H1 (cell line): ENCODE measurements at regions not wholly inside any gene's neighbourhood (a gene's known extent, or its start where the extent isn't known, plus 50 kb on each side); places are given as distances from the start of the nearest gene placed in this dataset.
A peak's percentile ranks its signal among the peaks of the same experiment; 100 is the strongest.

ENCODE experiments used
- CTCF ChIA-PET: fragments of 300-600 bp; sonication (Branson Sonifier 250); formaldehyde crosslinking; loops from one replicate; lab custom pipeline; 2021; ENCODE audit not compliant: partially characterized antibody; lab: Charles Lee
- POLR2A ChIA-PET: fragments of 300-600 bp; sonication (Branson Sonifier 250); formaldehyde crosslinking; loops from one replicate; lab custom pipeline; 2021; ENCODE audit warnings: inconsistent platforms; ENCODE audit not compliant: partially characterized antibody; lab: Charles Lee
- DNase-seq, 2 experiments: peaks; one replicate each; pipeline versions ENCODE4 v3.0.0 to v3.0.0-alpha.2; 2010 to 2022; ENCODE audit warnings: low spot score in 2 of 2, low read depth in 1 of 2, mixed read lengths in 1 of 2
- FAIRE-seq: peaks from 2 replicates; lab custom pipeline; 2011; peaks lifted over from hg19 to GRCh38; lab: Jason Lieb, UNC
- H2AFZ ChIP-seq: 2 replicates; pipeline ENCODE4 v1.8.1; 2012; ENCODE audit warnings: low read length, inconsistent platforms
- H2AK5ac ChIP-seq: 2 replicates; pipeline ENCODE4 v1.6.1; 2013; ENCODE audit warnings: low read depth, low read length
- H2BK120ac ChIP-seq: replicated peaks from 2 replicates; pipeline ENCODE3; 2013; ENCODE audit warnings: low read depth, low read length, inconsistent platforms
- H2BK12ac ChIP-seq: 2 replicates; pipeline ENCODE4 v1.6.1; 2013; ENCODE audit warnings: low read depth, low read length
- H2BK15ac ChIP-seq: 2 replicates; pipeline ENCODE4 v1.6.1; 2013; ENCODE audit warnings: low read length
- H2BK20ac ChIP-seq: 2 replicates; pipeline ENCODE4 v1.6.1; 2013; ENCODE audit warnings: low read length
- H2BK5ac ChIP-seq: 2 replicates; pipeline ENCODE4 v1.6.1; 2013; ENCODE audit warnings: low read depth, low read length
- H3K14ac ChIP-seq: 2 replicates; pipeline ENCODE4 v1.6.1; 2013; ENCODE audit warnings: inconsistent platforms; ENCODE audit not compliant: insufficient read length
- H3K18ac ChIP-seq: 2 replicates; pipeline ENCODE4 v1.6.1; 2013; ENCODE audit warnings: low read length; ENCODE audit errors: extremely low read depth
- H3K23ac ChIP-seq: 2 replicates; pipeline ENCODE4 v1.6.1; 2013; ENCODE audit warnings: inconsistent platforms; ENCODE audit not compliant: insufficient read length
- H3K23me2 ChIP-seq: 2 replicates; pipeline ENCODE4 v1.6.1; 2013; ENCODE audit warnings: low read depth, low read length
- H3K27ac ChIP-seq: 2 replicates; pipeline ENCODE4 v1.6.1; 2011; ENCODE audit warnings: low read depth, low read length, inconsistent platforms
- H3K27me3 ChIP-seq, 4 experiments: replicated peaks in 1 of 4; 1 replicate in 1 of 4; 2 replicates in 3 of 4; pipeline versions ENCODE4 v1.6.1 to v1.8.1; 2011 to 2013; ENCODE audit warnings: low read length in 3 of 4, mild to moderate bottlenecking in 3 of 4, inconsistent platforms in 2 of 4, mixed read lengths in 2 of 4, moderate library complexity in 1 of 4; ENCODE audit not compliant: control insufficient read depth in 3 of 4, insufficient read depth in 3 of 4; ENCODE audit errors: extremely low read depth in 1 of 4
- H3K36me3 ChIP-seq, 4 experiments: 2 replicates each; pipeline versions ENCODE4 v1.6.1 to v1.8.1; 2011 to 2013; ENCODE audit warnings: mild to moderate bottlenecking in 4 of 4, low read length in 3 of 4, moderate library complexity in 2 of 4, control low read depth in 1 of 4, inconsistent platforms in 1 of 4; ENCODE audit not compliant: insufficient read depth in 4 of 4, control insufficient read depth in 2 of 4
- H3K4ac ChIP-seq: replicated peaks from 2 replicates; pipeline ENCODE3; 2013; ENCODE audit warnings: low read length, low read depth, mixed read lengths, inconsistent platforms; ENCODE audit not compliant: insufficient read length
- H3K4me1 ChIP-seq, 4 experiments: replicated peaks in 1 of 4; 1 replicate in 1 of 4; 2 replicates in 3 of 4; pipeline versions ENCODE4 v1.6.1 to v1.8.1; 2011 to 2013; ENCODE audit warnings: low read length in 3 of 4, inconsistent platforms in 2 of 4, mixed read lengths in 1 of 4; ENCODE audit not compliant: insufficient read depth in 4 of 4, control insufficient read depth in 3 of 4
- H3K4me2 ChIP-seq, 2 experiments: 2 replicates each; pipeline versions ENCODE4 v1.6.1 to v1.8.1; 2011 to 2013; ENCODE audit warnings: low read depth in 2 of 2, low read length in 2 of 2, control low read depth in 1 of 2, inconsistent platforms in 1 of 2, mild to moderate bottlenecking in 1 of 2; ENCODE audit not compliant: insufficient read depth in 1 of 2
- H3K4me3 ChIP-seq, 4 experiments: fragments of 200-600, 300-600 bp in 1 of 4; sonication (generic), shearing (Covaris generic), sonication (Bioruptor Twin) in 1 of 4; 2 replicates each; pipeline versions ENCODE4 v1.5.1 to v1.8.1; 2011 to 2016; ENCODE audit warnings: low read length in 4 of 4, low read depth in 3 of 4, control low read depth in 2 of 4, inconsistent platforms in 2 of 4, mild to moderate bottlenecking in 2 of 4, mixed read lengths in 1 of 4, moderate library complexity in 1 of 4; ENCODE audit not compliant: insufficient read depth in 2 of 4; ENCODE audit errors: extremely low read depth in 1 of 4
- H3K56ac ChIP-seq: replicated peaks from 2 replicates; pipeline ENCODE3; 2013; ENCODE audit warnings: low read depth, mild to moderate bottlenecking, mixed read lengths, low read length, inconsistent platforms; ENCODE audit not compliant: insufficient read length
- H3K79me1 ChIP-seq: 2 replicates; pipeline ENCODE4 v1.6.1; 2013; ENCODE audit warnings: low read depth, low read length, control low read depth
- H3K79me2 ChIP-seq, 2 experiments: 2 replicates each; pipeline versions ENCODE4 v1.6.1 to v1.8.1; 2012 to 2013; ENCODE audit warnings: low read length in 2 of 2, mild to moderate bottlenecking in 2 of 2, inconsistent platforms in 1 of 2; ENCODE audit not compliant: insufficient read depth in 2 of 2, control insufficient read depth in 1 of 2
- H3K9ac ChIP-seq, 4 experiments: replicated peaks in 1 of 4; 1 replicate in 1 of 4; 2 replicates in 3 of 4; pipeline versions ENCODE4 v1.6.1 to v1.8.1; 2011 to 2013; ENCODE audit warnings: low read depth in 3 of 4, low read length in 3 of 4, control low read depth in 2 of 4, mild to moderate bottlenecking in 2 of 4, moderate library complexity in 2 of 4, inconsistent platforms in 1 of 4; ENCODE audit errors: extremely low read depth in 1 of 4
- H3K9me3 ChIP-seq, 2 experiments: 2 replicates each; pipeline versions ENCODE4 v1.6.1 to v1.8.1; 2012 to 2013; ENCODE audit warnings: mild to moderate bottlenecking in 2 of 2, moderate library complexity in 2 of 2, control low read depth in 1 of 2, inconsistent platforms in 1 of 2, low read depth in 1 of 2, low read length in 1 of 2, mixed read lengths in 1 of 2; ENCODE audit not compliant: insufficient read depth in 2 of 2
- H4K20me1 ChIP-seq, 2 experiments: replicated peaks in 1 of 2; 2 replicates each; pipeline versions ENCODE3 to v1.8.1; 2011 to 2013; ENCODE audit warnings: inconsistent platforms in 2 of 2, low read length in 2 of 2, mild to moderate bottlenecking in 1 of 2; ENCODE audit not compliant: insufficient read depth in 2 of 2, control insufficient read depth in 1 of 2
- H4K5ac ChIP-seq: 2 replicates; pipeline ENCODE4 v1.6.1; 2013; ENCODE audit warnings: low read length, low read depth, mixed read lengths, inconsistent platforms; ENCODE audit not compliant: insufficient read length
- H4K8ac ChIP-seq: 2 replicates; pipeline ENCODE4 v1.8.0; 2013; ENCODE audit warnings: mild to moderate bottlenecking, moderate library complexity, low read length, inconsistent platforms; ENCODE audit not compliant: insufficient read depth; ENCODE audit errors: extremely low read depth
- H4K91ac ChIP-seq: replicated peaks from 2 replicates; pipeline ENCODE3; 2013; ENCODE audit warnings: low read length, mixed read lengths, inconsistent platforms; ENCODE audit not compliant: insufficient read length
- ASH2L ChIP-seq: fragments of 200-600, 300-600 bp; sonication (generic); IDR thresholded peaks from one replicate; pipeline ENCODE4 v1.7.1; 2017; ENCODE audit warnings: low read length
- BRCA1 ChIP-seq: IDR thresholded peaks from 2 replicates; pipeline ENCODE4 v1.6.1; 2012; ENCODE audit warnings: low read depth, low read length, improper control_type of control experiment
- CBX8 ChIP-seq: fragments of 300-800, 300-1000 bp; sonication (generic); IDR thresholded peaks from 2 replicates; pipeline ENCODE4 v1.7.1; 2016; ENCODE audit warnings: low read depth, low read length, borderline replicate concordance
- CREB1 ChIP-seq: IDR thresholded peaks from 2 replicates; pipeline ENCODE4 v1.6.1; 2012; ENCODE audit warnings: inconsistent platforms
- FOSL1 ChIP-seq: IDR thresholded peaks from 2 replicates; pipeline ENCODE4 v1.6.1; 2011; ENCODE audit warnings: mild to moderate bottlenecking, low read depth, low read length, moderate library complexity; ENCODE audit not compliant: insufficient read depth
- GTF2F1 ChIP-seq: IDR thresholded peaks from 2 replicates; pipeline ENCODE4 v1.6.1; 2012; ENCODE audit warnings: low read depth, low read length, improper control_type of control experiment, borderline replicate concordance
- POLR2A ChIP-seq, 2 experiments: IDR thresholded peaks; 1 replicate in 1 of 2; 2 replicates in 1 of 2; pipeline ENCODE4 v1.6.1; 2011; ENCODE audit warnings: low read depth in 2 of 2, low read length in 2 of 2, mild to moderate bottlenecking in 2 of 2; ENCODE audit errors: control extremely low read depth in 1 of 2
- POLR2AphosphoS5 ChIP-seq: IDR thresholded peaks from 2 replicates; pipeline ENCODE4 v1.6.1; 2011; ENCODE audit warnings: low read depth, low read length
- POU5F1 ChIP-seq: IDR thresholded peaks from 2 replicates; pipeline ENCODE4 v1.6.1; 2011; ENCODE audit warnings: low read depth, mild to moderate bottlenecking, low read length, moderate library complexity
- RFX5 ChIP-seq: IDR thresholded peaks from 2 replicates; pipeline ENCODE4 v1.6.1; 2011; ENCODE audit warnings: low read depth, low read length, improper control_type of control experiment, borderline replicate concordance
- SIX5 ChIP-seq: IDR thresholded peaks from 2 replicates; pipeline ENCODE4 v1.6.1; 2011; ENCODE audit warnings: mild to moderate bottlenecking, low read depth, low read length
- SP4 ChIP-seq: IDR thresholded peaks from 2 replicates; pipeline ENCODE4 v1.6.1; 2012; ENCODE audit warnings: low read length, inconsistent platforms
- TAF1 ChIP-seq: IDR thresholded peaks from 2 replicates; pipeline ENCODE4 v1.6.1; 2011; ENCODE audit warnings: mild to moderate bottlenecking, low read depth, low read length
- TAF7 ChIP-seq: optimal IDR thresholded peaks from 2 replicates; pipeline ENCODE3; 2011; ENCODE audit warnings: low read depth, mild to moderate bottlenecking, inconsistent platforms, low read length, moderate library complexity, borderline replicate concordance
- TEAD4 ChIP-seq: IDR thresholded peaks from 2 replicates; pipeline ENCODE4 v1.6.1; 2012; ENCODE audit warnings: low read depth, low read length, inconsistent platforms, mixed read lengths
- WGBS, 2 experiments: shearing (Covaris generic) in 1 of 2; methylation state at CpG; one replicate each; pipeline versions ENCODE4 v1.1.6 to v1.1.7; 2013 to 2015; ENCODE audit warnings: low lambda C conversion rate in 2 of 2, mixed read lengths in 2 of 2, inconsistent platforms in 1 of 2, low coverage in 1 of 2, missing lambda C conversion rate in 1 of 2; ENCODE audit not compliant: insufficient replicate concordance in 2 of 2, insufficient coverage in 1 of 2, insufficient read length in 1 of 2; ENCODE audit errors: extremely low coverage in 1 of 2, missing lambda C conversion rate in 1 of 2; 5-methylcytosine and 5-hydroxymethylcytosine counted together

DNA sequence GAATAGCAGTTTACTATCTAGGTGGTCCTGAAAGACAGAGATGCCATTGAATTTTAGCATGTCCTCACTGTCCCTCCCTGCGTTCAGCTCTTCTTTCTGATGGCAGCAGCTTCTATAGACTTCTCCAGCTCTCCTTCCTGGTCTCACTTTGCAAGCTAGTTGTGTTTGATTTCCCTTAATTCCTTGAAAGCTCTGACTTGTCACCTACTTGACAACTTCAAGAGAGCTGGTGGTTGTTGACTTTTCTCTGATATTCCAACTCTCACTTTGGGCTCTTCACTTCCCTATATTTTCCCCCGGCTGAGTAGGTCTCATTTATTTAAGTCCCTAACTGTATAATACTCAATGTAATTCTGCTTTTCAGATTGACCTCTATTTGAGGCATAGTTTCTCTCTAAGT lies 1825.0 kb upstream of the RAG2 start:
- H2BK20ac ChIP-seq = no peak overlapping the region
- no peak overlapping the region for H3K27ac ChIP-seq
- no peak overlapping the region for H2BK12ac ChIP-seq
- no peaks in the 10 kb centered on the region for H3K9me3 ChIP-seq
- H3K14ac ChIP-seq = no peak overlapping the region
- no peaks in the 10 kb centered on the region for H3K79me2 ChIP-seq
- H2BK5ac ChIP-seq = no peak overlapping the region
- no peaks in the 10 kb centered on the region for H3K79me1 ChIP-seq
- no peak overlapping the region for H3K4me2 ChIP-seq
- no peak overlapping the region for H2BK120ac ChIP-seq
- no peak overlapping the region for H4K8ac ChIP-seq
- ChIA-PET POLR2A (no interaction called here), CTCF (interaction anchor here (1.4 kb wide), 1 partner anchor 10 kb away, joined by 5 read pairs; no protein-coding TSS in a partner anchor)
- H3K4me1 ChIP-seq = no peaks in the 10 kb centered on the region
- H3K9ac ChIP-seq = no peak overlapping the region
- H3K23ac ChIP-seq = no peak overlapping the region
- H3K36me3 ChIP-seq = no peaks in the 10 kb centered on the region
- H3K23me2 ChIP-seq = no peaks in the 10 kb centered on the region
- H4K91ac ChIP-seq = no peak overlapping the region
- H3K4ac ChIP-seq = no peak overlapping the region
- no peaks in the 10 kb centered on the region for H4K20me1 ChIP-seq
- 0 out of 2 replicates have a peak overlapping the region, but pooled peaks have one; percentile 4 for H2AFZ ChIP-seq
- 89% methylated on average over 2 of the region's 2 CpGs; no CpG with 5 or more reads in 1 of the 2 experiments for WGBS, 2 experiments
- H3K4me3 ChIP-seq = no peak overlapping the region
- no peaks in the 10 kb centered on the region for H3K27me3 ChIP-seq
- DNase-seq (no peak), FAIRE-seq (no peak)
- no peak overlapping the region for H3K56ac ChIP-seq
- H3K18ac ChIP-seq = no peak overlapping the region
- no peak overlapping the region for H2AK5ac ChIP-seq
- no peak overlapping the region for H4K5ac ChIP-seq
- TF ChIP-seq SIX5 (no peak), CBX8 (no peak), TAF1 (no peak), CREB1 (no peak), GTF2F1 (no peak), BRCA1 (no peak), FOSL1 (no peak), TAF7 (no peak), POLR2A (IDR thresholded peaks at IDR 0.05; ENCODE audit: control extremely low read depth in 1 of 2, low read depth in 2 of 2, low read length in 2 of 2) (no peak), SP4 (no peak), POLR2AphosphoS5 (no peak), POU5F1 (no peak), RFX5 (no peak), TEAD4 (no peak), ASH2L (no peak)
- H2BK15ac ChIP-seq = no peak overlapping the region
